GM23338 (cell line): ENCODE measurements at regions not wholly inside any gene's neighbourhood (a gene's known extent, or its start where the extent isn't known, plus 50 kb on each side); places are given as distances from the start of the nearest gene placed in this dataset.

ENCODE experiments used
- ATAC-seq: fragments of 200-7000 bp; cut with Tn5 transposase; 3 replicates; pipeline ENCODE4 v1.9.1; 2020
- DNase-seq: peaks from one replicate; pipeline ENCODE4 v3.0.0-alpha.2; 2015; ENCODE audit warnings: low spot score
- H2AFZ ChIP-seq: fragments of 200-600 bp; sonication (generic); 2 replicates; pipeline ENCODE4 v1.8.0; 2016; ENCODE audit warnings: antibody characterized with exemption, mild to moderate bottlenecking, moderate library complexity
- H3F3A ChIP-seq: fragments of 200-600 bp; sonication (generic); replicated peaks from 2 replicates; pipeline ENCODE4 v1.8.0; 2017; ENCODE audit warnings: antibody characterized with exemption, mixed run types, low read depth
- H3K27ac ChIP-seq: fragments of 200-600 bp; sonication (generic); 2 replicates; pipeline ENCODE4 v1.6.1; 2016; ENCODE audit warnings: low read depth
- H3K27me3 ChIP-seq: fragments of 200-600 bp; sonication (generic); 2 replicates; pipeline ENCODE4 v1.8.0; 2016; ENCODE audit warnings: mild to moderate bottlenecking, mixed run types, moderate library complexity; ENCODE audit not compliant: insufficient read depth
- H3K36me3 ChIP-seq: fragments of 200-600 bp; sonication (generic); 2 replicates; pipeline ENCODE4 v1.8.0; 2016; ENCODE audit warnings: mild to moderate bottlenecking; ENCODE audit not compliant: insufficient read depth
- H3K4me1 ChIP-seq: fragments of 200-600 bp; sonication (generic); 2 replicates; pipeline ENCODE4 v1.8.0; 2016; ENCODE audit warnings: mild to moderate bottlenecking, moderate library complexity; ENCODE audit not compliant: insufficient read depth
- H3K4me2 ChIP-seq: fragments of 200-600 bp; sonication (generic); 2 replicates; pipeline ENCODE4 v1.7.1; 2017; ENCODE audit warnings: mixed run types
- H3K4me3 ChIP-seq: fragments of 200-600 bp; sonication (generic); 2 replicates; pipeline ENCODE4 v1.6.1; 2016; ENCODE audit warnings: mixed run types
- H3K79me2 ChIP-seq: fragments of 200-600 bp; sonication (generic); replicated peaks from 2 replicates; pipeline ENCODE4 v1.8.0; 2017; ENCODE audit warnings: mild to moderate bottlenecking; ENCODE audit not compliant: insufficient read depth
- H3K9me2 ChIP-seq: fragments of 200-600 bp; sonication (generic); 2 replicates; pipeline ENCODE4 v1.8.0; 2017; ENCODE audit not compliant: insufficient read depth
- H4K20me1 ChIP-seq: fragments of 200-600 bp; sonication (generic); replicated peaks from 2 replicates; pipeline ENCODE4 v1.8.0; 2017; ENCODE audit warnings: mild to moderate bottlenecking; ENCODE audit not compliant: insufficient read depth
- H3K27ac Mint-ChIP-seq: 2 replicates; pipeline ENCODE4 v1.8.0; 2020; ENCODE audit warnings: inconsistent platforms, mild to moderate bottlenecking, moderate library complexity, mixed read lengths
- H3K27me3 Mint-ChIP-seq: 3 replicates; pipeline ENCODE4 v1.8.0; 2022; ENCODE audit warnings: low read depth, mild to moderate bottlenecking, moderate library complexity, mixed read lengths, inconsistent platforms; ENCODE audit not compliant: insufficient read depth, poor library complexity
- H3K36me3 Mint-ChIP-seq: 3 replicates; pipeline ENCODE4 v1.8.0; 2021; ENCODE audit warnings: low read depth, mild to moderate bottlenecking, inconsistent platforms, moderate library complexity, mixed read lengths
- H3K4me1 Mint-ChIP-seq: 3 replicates; pipeline ENCODE4 v1.8.0; 2020; ENCODE audit warnings: mild to moderate bottlenecking, inconsistent platforms, mixed read lengths
- H3K4me3 Mint-ChIP-seq: 3 replicates; pipeline ENCODE4 v1.8.0; 2021; ENCODE audit warnings: moderate library complexity, mild to moderate bottlenecking, inconsistent platforms, mixed read lengths
- H3K9me3 Mint-ChIP-seq: 3 replicates; pipeline ENCODE4 v1.8.0; 2020; ENCODE audit warnings: moderate library complexity, mild to moderate bottlenecking, inconsistent platforms, mixed read lengths
- CREB1 ChIP-seq: fragments of 250-450 bp; sonication (Bioruptor Pico); IDR thresholded peaks from 2 replicates; pipeline ENCODE4 v1.5.0; 2020; ENCODE audit warnings: low read depth, mild to moderate bottlenecking, moderate library complexity
- POLR2AphosphoS5 ChIP-seq: IDR thresholded peaks from 2 replicates; pipeline ENCODE4 v1.6.1; 2016; ENCODE audit warnings: antibody characterized with exemption, low read depth
- REST ChIP-seq: IDR thresholded peaks from one replicate; pipeline ENCODE4 v1.6.1; 2018; ENCODE audit warnings: antibody characterized with exemption; ENCODE audit not compliant: unreplicated experiment
- ZNF331 ChIP-seq: fragments of 250-450 bp; sonication (Bioruptor Pico); IDR thresholded peaks from 2 replicates; pipeline ENCODE4 v1.5.0; 2020; ENCODE audit warnings: low read depth, mild to moderate bottlenecking, moderate library complexity
- ZNF462 ChIP-seq: fragments of 250-450 bp; sonication (Bioruptor Pico); IDR thresholded peaks from 2 replicates; pipeline ENCODE4 v1.5.0; 2020; ENCODE audit warnings: mild to moderate bottlenecking, moderate library complexity

- Histone ChIP-seq H3K4me1 (no peaks in the 10 kb centered on the region), H3K36me3 (0 out of 2 replicates have a peak, but pooled peaks cover 6% of the 10 kb centered on the region), H3K27me3 (no peaks in the 10 kb centered on the region), H3F3A (no peaks in the 10 kb centered on the region), H3K9me2 (no peaks in the 10 kb centered on the region; the same call in 1 of the 2 replicates), H3K27ac (no peak overlapping the region), H2AFZ (no peak overlapping the region), H4K20me1 (no peaks in the 10 kb centered on the region), H3K4me2 (no peak overlapping the region), H3K79me2 (no peaks in the 10 kb centered on the region), H3K4me3 (no peak overlapping the region)
- no peaks in the 10 kb centered on the region for H3K36me3 Mint-ChIP-seq
- H3K4me1 Mint-ChIP-seq, result no peaks in the 10 kb centered on the region
- TF ChIP-seq REST (peak; percentile 87), ZNF331 (CRISPR knock-in tag) (no peak)
- ATAC-seq (peak; percentile 78), DNase-seq (peak; percentile 60)
- H3K27me3 Mint-ChIP-seq, result no peaks in the 10 kb centered on the region
- H3K27ac Mint-ChIP-seq, result no peak overlapping the region
- H3K4me3 Mint-ChIP-seq, result no peak overlapping the region
- H3K9me3 Mint-ChIP-seq, result 0 out of 3 replicates have a peak, but pooled peaks cover 5% of the 10 kb centered on the region
These were observed 76.3 kb upstream of the COL8A1 start for GRCh38 chr3:99562138-99562537.

- no peak overlapping the region for H2AFZ ChIP-seq
These were observed 77.3 kb upstream of the COL8A1 start for GRCh38 chr3:99561056-99561455.

More at GRCh38 chr3:99561056-99561455, 77.3 kb upstream of the COL8A1 start:
- Mint-ChIP-seq H3K4me1 (no peaks in the 10 kb centered on the region), H3K27ac (no peak overlapping the region), H3K9me3 (0 out of 3 replicates have a peak, but pooled peaks cover under 1% of the 10 kb centered on the region), H3K4me3 (no peak overlapping the region), H3K36me3 (no peaks in the 10 kb centered on the region), H3K27me3 (no peaks in the 10 kb centered on the region)
- Histone ChIP-seq H3K4me1 (no peaks in the 10 kb centered on the region), H3K9me2 (peaks cover 3% of the 10 kb centered on the region; the same call in 1 of the 2 replicates), H3K36me3 (0 out of 2 replicates have a peak, but pooled peaks cover 6% of the 10 kb centered on the region), H3K27me3 (no peaks in the 10 kb centered on the region), H3K79me2 (no peaks in the 10 kb centered on the region), H4K20me1 (no peaks in the 10 kb centered on the region), H3F3A (no peaks in the 10 kb centered on the region), H3K4me2 (no peak overlapping the region), H3K27ac (no peak overlapping the region), H3K4me3 (no peak overlapping the region)
- ATAC-seq, result no peak
- DNase-seq, result no peak
- TF ChIP-seq ZNF462 (CRISPR knock-in tag) (no peak), REST (no peak), POLR2AphosphoS5 (no peak), CREB1 (CRISPR knock-in tag) (no peak)
